SHP77 (cell line): ENCODE measurements at regions not wholly inside any gene's neighbourhood (a gene's known extent, or its start where the extent isn't known, plus 50 kb on each side); places are given as distances from the start of the nearest gene placed in this dataset.
"Not testable (repeated sequence)": the region's sequence is repeated elsewhere in the genome, so short reads cannot be mapped to it uniquely, and the experiment has no call there.

Experiments
- DNase-seq, 2 experiments: peaks; one replicate each; lab custom pipeline; 2025; lab: John Stamatoyannopoulos, UW

DNA sequence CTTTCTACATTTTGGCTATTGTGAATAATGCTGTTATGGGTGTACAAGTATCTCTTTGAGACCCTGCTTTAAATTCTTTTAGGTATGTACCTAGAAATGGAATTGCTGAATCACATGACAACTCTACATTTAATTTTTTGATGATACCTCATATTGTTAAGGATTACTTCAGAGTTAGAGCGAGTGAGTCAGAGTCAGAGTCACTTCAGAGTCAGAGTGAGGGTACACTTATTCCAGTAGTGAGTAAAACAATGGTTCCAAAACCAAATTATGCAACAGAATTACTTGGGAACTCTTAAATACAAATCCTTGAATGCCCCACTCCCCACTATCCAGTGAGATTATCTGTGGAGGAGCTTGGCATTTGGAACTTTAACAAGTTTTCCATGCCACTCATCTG lies 50.3 kb upstream of the SNRK start:
- no peak for DNase-seq

DNA sequence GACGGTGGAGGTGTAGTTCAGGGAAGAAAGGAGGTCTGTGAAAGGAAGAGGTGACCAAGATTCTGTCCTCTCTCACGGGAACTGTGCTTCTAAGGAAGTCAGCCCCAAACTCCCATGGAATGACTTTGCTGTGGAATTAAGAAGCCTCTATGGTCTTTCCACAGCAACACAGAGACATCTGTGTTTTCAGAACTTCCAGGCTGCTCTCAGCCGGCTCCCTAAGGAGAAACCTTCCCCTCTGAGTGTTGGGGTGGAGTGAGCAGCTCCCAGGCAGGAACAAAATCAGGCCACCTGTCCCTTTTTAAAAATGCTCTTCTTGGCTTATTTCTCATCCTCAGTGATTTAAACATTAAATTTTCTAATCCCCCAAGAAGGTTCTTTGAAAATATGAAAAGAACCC lies 53.3 kb upstream of the SNRK start:
- DNase-seq: no peak

DNA sequence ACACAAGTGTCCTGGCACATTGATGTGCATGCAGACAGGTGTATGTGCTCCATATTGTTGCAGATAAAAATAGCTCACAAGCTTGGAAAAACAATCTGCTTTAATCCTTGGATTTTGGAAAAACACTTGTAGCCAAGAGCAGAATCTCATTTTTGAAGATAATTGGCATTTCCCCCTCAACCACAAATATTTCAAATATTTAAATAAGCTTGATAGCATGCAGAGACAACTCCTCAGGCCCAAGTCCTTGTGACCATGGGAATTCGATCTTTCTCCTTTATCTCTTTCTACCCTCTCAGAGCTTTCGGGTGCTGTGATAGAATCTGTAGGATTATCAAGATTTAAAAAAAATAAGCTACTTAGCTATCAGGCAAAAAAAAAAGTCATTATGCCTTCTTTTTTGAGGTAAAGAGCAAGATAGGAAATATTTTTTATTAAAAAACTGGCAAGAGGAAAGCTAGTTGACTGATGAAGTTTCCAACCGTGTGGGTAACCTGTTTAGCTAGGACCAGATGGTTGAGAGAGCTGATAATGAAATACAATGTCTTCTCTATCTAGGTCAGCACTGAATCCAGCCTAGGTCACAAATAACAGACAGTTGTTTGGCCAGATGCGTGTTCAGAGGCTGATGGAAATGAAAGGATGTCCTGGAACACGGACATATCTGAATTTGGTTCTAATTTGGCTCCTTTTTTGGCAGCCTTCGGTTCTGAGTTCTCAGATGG lies 54.9 kb upstream of the SNRK start:
- no peak for DNase-seq

DNA sequence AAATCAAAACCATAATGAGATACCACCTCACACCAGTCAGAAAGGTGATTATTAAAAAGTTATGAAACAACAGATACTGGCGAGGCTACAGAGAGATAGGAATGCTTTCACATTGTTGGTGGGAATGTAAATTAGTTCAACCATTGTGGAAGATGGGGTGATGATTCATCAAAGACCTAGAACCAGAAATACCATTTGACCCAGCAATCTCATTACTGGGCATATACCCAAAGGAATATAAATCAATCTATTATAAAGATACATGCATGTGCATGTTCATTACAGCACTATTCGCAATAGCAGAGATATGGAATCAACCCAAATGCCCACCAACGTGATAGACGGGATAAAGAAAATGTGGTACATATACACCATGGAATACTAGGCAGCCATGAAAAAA lies 56.5 kb upstream of the SNRK start:
- not testable (repeated sequence) for DNase-seq

DNA sequence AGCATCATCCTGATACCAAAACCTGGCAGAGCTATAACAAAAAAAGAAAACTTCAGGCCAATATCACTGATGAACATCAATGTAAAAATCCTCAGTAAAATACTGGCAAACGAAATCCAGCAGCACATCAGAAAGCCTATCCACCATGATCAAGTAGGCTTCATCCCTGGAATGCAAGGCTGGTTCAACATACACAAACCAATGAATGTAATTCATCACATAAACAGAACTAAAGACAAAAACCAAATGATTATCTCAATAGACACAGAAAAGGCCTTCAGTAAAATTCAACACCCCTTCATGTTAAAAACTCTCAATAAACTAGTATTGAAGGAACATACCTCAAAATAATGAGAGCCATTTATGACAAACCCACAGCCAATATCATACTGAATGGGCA lies 58.7 kb upstream of the SNRK start:
- not testable (repeated sequence) for DNase-seq

DNA sequence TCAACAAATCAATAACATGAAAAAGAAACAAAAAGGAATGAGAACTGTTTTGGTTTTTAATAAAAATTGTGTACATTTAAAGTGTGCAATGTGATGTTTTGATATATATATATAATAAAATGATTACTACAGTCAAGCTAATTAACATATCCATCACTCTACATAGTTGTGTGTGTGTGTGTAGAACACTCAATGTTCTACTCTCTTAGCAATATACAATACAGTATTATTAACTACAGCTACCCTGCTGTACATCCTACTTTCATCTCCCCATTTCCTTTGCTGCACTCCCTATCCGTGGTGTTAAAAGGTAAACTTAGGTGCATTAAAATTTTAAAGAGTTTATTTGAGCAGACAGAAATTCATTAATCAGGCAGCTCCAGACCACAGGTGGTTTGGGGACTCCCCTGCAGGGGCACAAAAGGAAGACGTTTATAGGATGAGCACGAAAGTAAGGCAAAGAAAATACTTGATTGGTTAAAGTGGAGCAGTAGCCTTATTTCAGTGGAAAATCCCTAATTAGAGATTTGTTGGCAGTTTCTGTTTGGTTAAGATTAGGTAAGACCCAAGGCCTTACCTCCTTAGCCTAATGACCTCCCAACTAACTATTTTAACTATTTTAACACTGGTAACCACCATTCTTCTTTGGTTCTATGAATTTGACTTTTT lies 61.8 kb upstream of the SNRK start:
- no peak for DNase-seq

DNA sequence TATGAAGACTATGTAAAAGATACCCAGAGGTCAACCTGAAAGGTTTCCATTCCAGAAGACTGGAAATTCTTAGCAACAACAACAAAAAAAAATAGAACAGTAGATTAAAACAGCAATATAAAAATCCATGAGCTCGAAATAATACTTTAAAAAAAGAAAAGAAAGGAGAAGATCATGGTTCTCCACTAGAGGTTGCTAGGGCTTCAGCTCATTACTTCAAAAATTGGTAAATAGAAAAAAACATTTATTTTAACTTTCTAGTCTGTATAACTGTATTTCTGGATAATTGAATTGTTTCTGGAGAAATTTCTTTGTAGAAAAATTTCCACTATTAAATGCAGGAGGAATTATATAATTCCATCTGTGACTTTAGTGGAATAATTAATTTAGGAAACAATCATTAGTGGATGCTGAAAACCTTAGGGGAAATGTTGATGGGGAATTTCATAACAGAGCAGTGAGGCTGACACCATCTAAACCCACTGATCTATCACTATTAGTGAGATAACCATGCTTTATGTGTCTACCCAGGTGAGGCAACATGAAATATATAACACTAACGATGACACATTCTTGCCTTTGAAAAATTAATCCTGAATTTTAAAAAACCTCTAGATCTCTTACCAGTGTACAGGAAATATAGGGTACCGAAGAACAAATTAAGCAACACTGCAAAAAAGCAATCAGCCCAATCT lies 62.5 kb upstream of the SNRK start:
- no peak for DNase-seq

DNA sequence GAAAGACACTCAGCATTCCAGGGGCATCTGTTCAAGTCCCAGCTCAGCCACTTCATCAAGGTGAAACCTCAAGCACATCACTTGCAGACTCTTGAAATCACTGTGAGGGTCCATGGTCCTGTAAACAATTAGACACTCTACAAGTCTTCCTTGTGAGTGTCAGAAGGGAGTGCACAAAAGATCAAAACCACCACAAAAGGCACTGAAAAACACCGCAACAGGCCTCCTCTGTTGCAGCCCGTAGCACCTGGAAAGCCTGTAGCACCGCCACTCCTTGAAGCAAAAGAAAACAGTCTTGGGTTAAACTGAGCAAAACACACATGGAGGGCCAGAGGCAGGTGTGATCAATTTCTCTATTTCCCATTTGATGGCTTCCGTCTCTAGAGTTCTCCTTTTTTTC lies 63.8 kb upstream of the SNRK start:
- no peak for DNase-seq

DNA sequence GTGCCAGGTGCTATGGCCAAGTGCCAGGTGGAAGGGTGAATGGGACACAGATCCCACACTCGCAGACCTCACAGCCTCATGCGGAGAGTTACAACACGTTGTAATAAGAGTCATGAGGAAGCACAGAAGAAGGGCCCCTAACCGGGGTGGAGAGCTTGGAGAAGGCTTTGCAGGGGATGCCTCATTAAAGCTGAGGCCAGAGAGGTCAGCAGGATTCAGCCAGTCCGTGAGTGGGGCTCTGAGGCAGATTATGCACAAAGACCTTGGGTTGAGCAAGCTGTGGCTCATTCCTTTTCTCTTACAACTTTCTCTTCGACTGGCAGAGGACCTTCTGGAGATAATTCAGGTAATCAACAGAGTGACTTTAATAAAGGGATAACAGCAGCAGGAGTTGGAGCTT lies 65.3 kb upstream of the SNRK start:
- no peak for DNase-seq

DNA sequence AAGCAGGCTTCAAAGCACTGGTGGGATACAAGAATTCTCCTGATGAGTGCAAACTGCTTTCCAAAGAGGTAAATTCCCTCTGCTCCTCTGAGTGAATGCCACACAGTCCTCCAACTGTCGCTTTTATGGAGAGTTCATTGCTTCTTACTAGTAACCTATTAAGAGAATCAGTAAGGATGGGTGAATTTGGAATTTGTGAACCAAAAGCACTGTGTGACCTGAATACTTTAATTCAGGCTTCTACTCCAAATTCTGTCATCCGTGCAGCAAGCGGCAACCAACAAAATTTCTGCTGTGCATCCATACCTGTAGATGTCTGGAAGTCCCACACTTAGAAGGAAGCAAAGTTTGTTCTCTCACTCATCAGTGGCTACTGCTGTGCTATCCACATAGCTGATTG lies 66.7 kb upstream of the SNRK start:
- no peak for DNase-seq

DNA sequence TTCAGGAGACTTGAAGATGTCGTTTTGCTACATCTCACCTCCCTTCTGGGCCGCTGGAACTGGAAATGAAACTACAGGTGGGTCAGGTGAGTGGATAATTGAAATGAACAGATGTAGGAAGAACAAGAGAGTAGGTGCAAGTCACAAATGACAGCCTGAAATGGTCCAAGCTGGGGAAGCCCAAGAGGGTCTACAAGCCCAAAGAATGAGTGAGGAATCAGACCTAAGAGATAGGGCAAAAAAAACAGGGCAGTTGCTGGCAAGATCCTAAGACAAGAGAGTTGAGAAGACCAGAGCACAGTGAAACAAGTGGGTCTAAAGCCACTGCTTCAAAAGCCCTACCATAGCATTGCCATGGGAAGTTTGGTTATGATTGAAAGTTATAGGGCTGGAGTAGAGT lies 67.4 kb upstream of the SNRK start:
- DNase-seq: no peak

DNA sequence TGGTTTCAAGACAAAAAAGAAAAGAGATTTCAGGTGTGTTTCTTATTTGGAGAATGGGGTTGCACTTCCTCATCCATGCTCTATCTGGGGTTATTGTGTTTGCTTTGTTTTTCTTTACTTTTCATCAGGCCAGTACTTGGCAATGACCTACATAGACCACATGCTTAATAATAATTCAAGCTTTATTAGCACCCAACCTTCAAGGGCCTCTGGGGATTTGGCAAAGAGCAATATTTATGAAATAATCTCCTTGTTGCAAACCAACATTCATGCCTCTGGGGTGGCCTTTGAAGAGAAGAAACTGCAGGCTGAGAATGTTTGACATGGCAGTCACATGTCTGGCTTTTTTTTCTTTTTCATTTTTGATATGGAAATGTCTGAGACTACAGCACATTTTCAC lies 68.2 kb upstream of the SNRK start:
- no peak for DNase-seq

DNA sequence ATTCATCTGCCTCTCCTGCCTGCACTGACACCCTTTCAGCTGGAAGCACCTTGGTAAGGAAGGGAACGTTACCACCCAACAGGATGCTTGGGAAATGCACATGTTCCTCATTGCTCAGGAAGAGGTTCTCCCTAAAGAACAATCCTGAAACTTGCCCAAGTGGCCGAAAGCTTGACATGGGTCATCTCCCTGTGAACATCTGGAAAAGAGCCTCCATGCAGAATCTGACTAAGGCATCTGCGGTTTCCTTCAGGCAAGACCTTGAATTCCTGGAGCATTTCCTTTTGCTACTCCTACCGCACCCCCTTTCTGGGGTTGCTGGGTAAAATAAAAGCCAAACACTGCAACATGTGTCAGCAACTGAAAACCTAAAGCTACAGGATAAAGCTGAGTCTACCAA lies 68.7 kb upstream of the SNRK start:
- DNase-seq: no peak

DNA sequence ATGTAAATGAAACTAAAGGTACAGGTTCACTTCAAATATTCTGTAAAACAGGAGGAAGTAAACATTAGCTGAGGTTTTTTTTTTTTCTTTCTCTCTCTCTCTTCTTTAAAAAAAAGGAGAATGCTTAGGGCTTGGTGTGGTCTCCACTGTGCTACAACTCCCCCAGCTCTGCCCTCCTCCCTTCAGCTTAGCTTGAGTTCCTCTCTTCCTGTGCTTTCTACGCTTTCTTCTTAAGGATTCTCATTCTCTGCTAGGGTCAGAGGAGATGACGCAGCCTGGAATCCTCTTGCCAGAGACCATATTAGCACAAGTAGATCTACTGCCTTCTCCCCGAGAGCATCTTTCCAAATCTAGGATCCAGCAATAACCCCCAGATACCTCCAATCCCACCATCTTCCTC lies 69.1 kb upstream of the SNRK start:
- no peak for DNase-seq

DNA sequence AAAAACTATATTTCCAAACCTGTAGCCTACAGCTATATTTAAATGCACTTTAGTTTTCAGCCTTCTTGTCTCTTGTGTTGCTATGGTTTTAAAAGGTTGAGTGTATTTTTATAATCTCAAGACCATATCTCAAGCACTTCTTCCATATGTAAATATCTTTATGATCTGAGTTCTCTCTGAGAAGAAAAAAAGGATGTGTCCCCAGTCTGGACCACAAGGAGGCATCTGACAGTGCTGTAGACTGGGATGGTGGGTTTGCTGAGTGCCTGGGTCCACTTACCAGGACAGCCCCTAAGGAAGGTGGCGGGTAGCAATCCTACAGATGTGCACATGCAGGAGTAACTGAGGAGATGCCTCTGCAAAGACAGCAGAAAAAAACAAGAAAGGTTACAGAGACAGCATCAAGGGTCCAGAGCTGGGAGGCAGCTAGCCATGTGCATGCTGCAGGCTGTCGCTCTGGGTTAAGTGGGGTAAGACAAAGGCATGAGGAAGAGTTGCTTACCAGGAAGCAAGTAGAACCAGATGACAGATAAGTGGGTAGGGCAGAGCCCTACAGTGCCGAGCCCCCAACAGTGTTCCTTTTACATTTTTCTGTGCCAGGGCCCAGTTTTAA lies 70.6 kb upstream of the SNRK start:
- no peak for DNase-seq

DNA sequence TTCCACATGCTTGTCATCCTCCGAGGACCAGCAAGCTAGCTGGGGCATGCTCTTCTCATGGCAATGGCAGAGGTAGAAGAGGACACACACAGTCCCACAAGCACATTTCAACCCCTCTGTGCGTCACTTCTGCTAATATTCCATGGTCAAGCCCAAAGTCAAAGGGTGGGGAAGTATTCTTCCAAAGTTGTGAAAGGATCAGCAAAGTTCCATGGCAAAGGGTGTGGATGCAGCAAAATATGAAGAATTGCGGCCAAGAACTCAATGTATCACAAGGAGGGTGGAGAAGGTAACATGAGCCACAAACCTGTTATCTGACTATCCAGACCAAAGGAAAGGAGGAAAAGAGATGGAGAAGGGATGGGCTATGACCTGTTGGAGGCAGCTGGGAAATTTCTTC lies 71.2 kb upstream of the SNRK start:
- no peak for DNase-seq

DNA sequence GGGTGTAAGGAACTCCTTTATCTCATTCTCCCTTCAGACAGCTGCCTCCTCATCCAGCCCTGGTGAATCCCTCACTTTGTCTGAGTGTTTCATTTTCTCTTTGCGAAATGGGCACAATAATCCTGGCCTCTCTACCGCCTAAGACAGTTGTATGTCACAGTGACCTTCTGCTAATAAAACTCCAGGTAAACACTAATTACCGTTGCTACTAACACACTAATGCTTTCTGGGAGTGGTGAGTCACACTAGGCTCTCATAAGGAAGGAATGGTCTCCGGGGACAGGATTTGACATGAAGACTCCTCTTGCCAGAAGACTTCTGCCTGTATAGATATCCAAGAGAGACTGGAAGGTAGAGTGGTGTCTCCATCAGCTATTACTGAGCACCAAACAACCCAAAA lies 71.7 kb upstream of the SNRK start:
- no peak for DNase-seq

DNA sequence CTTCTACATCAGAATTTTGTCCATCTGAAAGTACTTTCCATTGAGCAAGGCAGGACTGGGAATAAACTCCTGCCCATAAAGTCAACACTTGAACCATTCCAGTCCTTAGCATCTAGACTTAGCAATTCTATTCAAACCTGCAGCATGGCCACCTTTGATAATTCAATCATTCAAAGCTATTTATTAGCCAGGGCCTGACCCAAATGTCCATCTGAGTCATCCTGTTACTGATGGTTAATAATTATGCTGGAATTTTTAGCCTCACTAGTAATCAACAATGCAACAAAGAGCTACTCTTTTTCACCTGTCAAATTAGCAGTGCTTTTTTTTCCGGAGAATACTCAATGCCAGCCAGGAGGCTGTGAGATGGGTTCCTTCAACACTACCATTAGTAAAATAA lies 72.7 kb upstream of the SNRK start:
- DNase-seq: no peak

DNA sequence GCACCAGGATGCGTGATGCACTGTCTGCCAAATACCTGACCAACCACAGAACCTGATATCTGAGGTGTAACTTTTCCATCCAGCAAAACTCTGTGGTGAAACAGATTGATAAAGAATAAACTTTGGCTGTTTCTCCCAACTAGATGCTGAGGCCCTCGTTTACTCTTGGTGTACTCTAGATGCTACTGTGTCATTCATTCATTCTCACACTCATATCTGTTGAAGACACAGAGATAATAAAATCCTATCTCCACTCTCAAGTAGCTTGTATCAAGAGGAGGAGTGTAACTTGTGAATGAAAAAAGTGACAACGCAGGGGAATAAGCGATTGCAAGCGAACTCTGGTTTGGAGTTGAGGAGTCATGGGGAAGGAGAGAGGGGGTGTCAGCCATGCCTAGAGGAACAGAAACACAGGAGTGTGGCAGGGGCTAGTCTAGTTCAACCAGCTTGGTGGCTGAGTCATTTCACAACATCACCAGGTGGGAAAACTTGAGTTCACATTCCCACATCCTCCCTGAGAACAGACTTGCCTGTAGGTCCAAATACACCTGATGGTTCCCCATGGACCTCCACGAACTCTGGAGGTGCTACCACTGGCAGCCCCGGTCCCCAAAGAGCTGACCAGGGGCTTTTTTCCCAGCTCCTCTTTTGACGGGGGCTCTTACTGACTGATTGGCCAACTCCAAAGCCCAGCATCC lies 73.3 kb upstream of the SNRK start:
- DNase-seq: no peak

DNA sequence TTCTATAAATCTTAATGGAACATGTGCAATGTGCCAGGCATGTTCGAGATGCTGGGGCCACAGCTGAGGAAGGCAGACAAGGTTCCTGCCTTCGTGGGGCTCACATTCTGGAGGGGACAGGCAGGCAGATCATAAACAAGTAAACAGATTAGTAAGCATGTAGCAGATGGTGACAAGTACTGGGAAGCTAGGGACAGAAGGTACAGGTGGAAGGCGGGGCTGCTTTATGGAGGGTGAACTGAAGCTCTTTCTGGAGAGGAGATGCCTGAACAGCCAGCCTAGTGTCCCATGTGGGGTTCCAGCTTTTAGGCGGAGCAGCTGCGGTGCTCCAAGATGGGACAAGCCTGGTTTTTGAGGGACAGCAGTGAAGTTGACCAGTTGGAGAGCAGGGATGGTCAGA lies 74.7 kb upstream of the SNRK start:
- no peak for DNase-seq

DNA sequence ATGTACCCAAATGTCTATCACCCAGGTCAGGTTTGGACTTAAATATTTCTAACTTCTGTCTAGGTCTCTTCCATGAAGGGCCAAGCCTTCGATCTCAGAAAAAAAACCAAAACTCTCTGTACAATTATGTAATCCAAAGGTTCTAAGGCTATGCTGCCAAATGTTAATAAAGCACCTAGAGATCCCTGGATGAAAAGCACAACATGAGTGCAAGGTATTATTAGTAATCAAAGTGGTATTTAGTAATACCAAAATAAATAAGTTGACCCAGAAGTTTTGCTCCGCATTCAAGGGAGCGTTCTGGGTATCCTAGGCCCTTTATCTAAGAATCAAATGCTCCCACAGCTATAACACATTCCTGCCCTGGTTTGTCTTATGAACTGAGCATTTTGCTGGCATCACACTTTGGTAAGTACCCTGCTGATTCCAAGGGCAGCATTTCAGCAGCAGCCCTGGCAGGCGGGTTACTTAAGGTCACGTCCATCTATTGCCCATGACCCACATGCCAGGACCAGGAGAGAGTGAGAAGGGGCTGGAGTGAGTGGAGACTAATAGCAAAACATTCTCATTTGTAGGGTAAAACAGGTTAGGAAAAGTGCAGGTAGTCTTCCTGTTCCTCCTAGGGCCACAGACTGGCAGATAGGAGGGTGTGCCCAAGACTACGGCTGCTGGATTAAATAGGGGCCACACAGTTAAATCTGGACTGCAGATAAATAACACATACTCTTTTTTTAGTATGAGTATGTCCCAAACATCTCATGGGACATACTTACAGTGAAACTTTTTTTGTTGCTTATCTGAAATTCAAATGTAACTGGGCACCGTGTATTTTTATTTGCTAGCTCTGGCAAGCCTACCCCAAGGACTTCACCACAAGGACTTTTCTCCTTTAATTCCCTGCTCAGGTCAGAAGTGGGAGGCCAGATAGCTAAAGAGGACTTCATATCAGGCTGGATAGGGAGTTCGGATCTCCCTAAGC lies 76.0 kb upstream of the SNRK start:
- DNase-seq: no peak
